HEK293 (cell line): ENCODE measurements at regions not wholly inside any gene's neighbourhood (a gene's known extent, or its start where the extent isn't known, plus 50 kb on each side); places are given as distances from the start of the nearest gene placed in this dataset.

Experiments
- ATF2 ChIP-seq: fragments of 450-650 bp; formaldehyde crosslinking; IDR thresholded peaks from 2 replicates; pipeline ENCODE4 v1.5.1; 2016; ENCODE audit warnings: missing biosample characterization, missing genetic modification characterization, low read depth
- CTCF ChIP-seq: fragments of 450-650 bp; formaldehyde crosslinking; IDR thresholded peaks from 2 replicates; pipeline ENCODE4 v1.5.1; 2016; ENCODE audit warnings: missing biosample characterization, missing genetic modification characterization
- HOXA7 ChIP-seq: sonication (generic); formaldehyde crosslinking; IDR thresholded peaks from 2 replicates; pipeline ENCODE4 v1.8.1; 2022; ENCODE audit warnings: missing genetic modification reagents, borderline replicate concordance
- PATZ1 ChIP-seq: fragments of 450-650 bp; formaldehyde crosslinking; IDR thresholded peaks from 2 replicates; pipeline ENCODE4 v1.5.1; 2016; ENCODE audit warnings: missing biosample characterization, missing genetic modification characterization
- ZFP37 ChIP-seq: fragments of 450-650 bp; formaldehyde crosslinking; IDR thresholded peaks from 2 replicates; pipeline ENCODE4 v1.5.1; 2016; ENCODE audit warnings: missing biosample characterization, missing genetic modification characterization
- ZNF202 ChIP-seq: fragments of 450-650 bp; formaldehyde crosslinking; IDR thresholded peaks from 2 replicates; pipeline ENCODE4 v1.5.1; 2016; ENCODE audit warnings: missing biosample characterization, missing genetic modification characterization, borderline replicate concordance
- ZNF366 ChIP-seq: fragments of 450-650 bp; formaldehyde crosslinking; conservative IDR thresholded peaks from 2 replicates; pipeline ENCODE4 v1.5.1; 2016; ENCODE audit warnings: missing biosample characterization, missing genetic modification characterization
- ZNF549 ChIP-seq: fragments of 450-650 bp; IDR thresholded peaks from 2 replicates; pipeline ENCODE4 v1.5.1; 2018; ENCODE audit warnings: missing biosample characterization, missing genetic modification characterization, mild to moderate bottlenecking, inconsistent platforms, moderate library complexity
- ZNF558 ChIP-seq: fragments of 450-650 bp; formaldehyde crosslinking; IDR thresholded peaks from 2 replicates; pipeline ENCODE4 v1.5.1; 2016; ENCODE audit warnings: missing biosample characterization, missing genetic modification characterization
- ZNF701 ChIP-seq: fragments of 450-650 bp; formaldehyde crosslinking; IDR thresholded peaks from 2 replicates; pipeline ENCODE4 v1.5.1; 2016; ENCODE audit warnings: missing biosample characterization, missing genetic modification characterization
- ZSCAN5A ChIP-seq: fragments of 450-650 bp; formaldehyde crosslinking; IDR thresholded peaks from 2 replicates; pipeline ENCODE4 v1.5.1; 2016; ENCODE audit warnings: missing biosample characterization, missing genetic modification characterization

GRCh38 chr1:213772128-213773063 is 215.4 kb upstream of the PROX1 start:
- TF ChIP-seq ZNF701: no peak
- TF ChIP-seq CTCF (tag by site-specific recombination): no peak
- TF ChIP-seq ZNF202 (tag by site-specific recombination): no peak
- no peak for TF ChIP-seq ZSCAN5A (tag by site-specific recombination)
- TF ChIP-seq HOXA7: no peak
- TF ChIP-seq ZNF558 (tag by site-specific recombination): no peak
- no peak for TF ChIP-seq ZNF549
- TF ChIP-seq PATZ1 (tag by site-specific recombination): no peak
- TF ChIP-seq ZFP37 (tag by site-specific recombination): no peak
- TF ChIP-seq ATF2 (tag by site-specific recombination): no peak
- no peak for TF ChIP-seq ZNF366 (tag by site-specific recombination)
